ENCODE measurements at regions not wholly inside any gene's neighbourhood (a gene's known extent, or its start where the extent isn't known, plus 50 kb on each side); places are given as distances from the start of the nearest gene placed in this dataset.

GRCh38 chr5:138651767-138652117, 76.5 kb upstream of the HSPA9 start:
- TF ChIP-seq CTCF (conservative IDR thresholded peaks at IDR 0.05; ENCODE audit: low read depth, low read length) (no peak), EZH2 (IDR thresholded peaks at IDR 0.05; ENCODE audit: low read length, unreplicated experiment) (no peak)

Measured in PC-3 (cell line).